Dermis blood vessel endothelial cell (primary cell): ENCODE measurements at regions not wholly inside any gene's neighbourhood (a gene's known extent, or its start where the extent isn't known, plus 50 kb on each side); places are given as distances from the start of the nearest gene placed in this dataset.
"Not testable (repeated sequence)": the region's sequence is repeated elsewhere in the genome, so short reads cannot be mapped to it uniquely, and the experiment has no call there.

Experiments
- DNase-seq: peaks from one replicate; pipeline ENCODE4 v3.0.0; 2010

DNA sequence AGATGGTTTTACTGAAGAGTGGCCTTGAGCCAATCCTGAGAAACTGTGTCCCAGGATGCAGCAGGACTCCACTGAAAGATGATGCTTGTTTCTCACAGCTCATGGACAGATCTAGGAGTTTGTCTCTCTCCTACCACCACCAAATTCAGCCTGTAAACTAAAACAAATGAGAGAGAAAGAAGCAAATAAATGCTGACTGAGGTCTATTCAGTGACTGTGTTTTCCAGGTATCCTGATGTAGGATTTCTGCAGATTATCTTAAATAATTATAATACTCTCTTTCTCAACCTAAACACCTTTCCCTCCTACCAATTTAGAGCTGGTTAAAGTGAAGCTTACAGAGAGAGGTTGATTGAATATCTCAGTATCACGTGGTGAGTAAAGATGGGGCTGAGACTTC is 599.6 kb upstream of the LCORL start:
- DNase-seq: no peak

DNA sequence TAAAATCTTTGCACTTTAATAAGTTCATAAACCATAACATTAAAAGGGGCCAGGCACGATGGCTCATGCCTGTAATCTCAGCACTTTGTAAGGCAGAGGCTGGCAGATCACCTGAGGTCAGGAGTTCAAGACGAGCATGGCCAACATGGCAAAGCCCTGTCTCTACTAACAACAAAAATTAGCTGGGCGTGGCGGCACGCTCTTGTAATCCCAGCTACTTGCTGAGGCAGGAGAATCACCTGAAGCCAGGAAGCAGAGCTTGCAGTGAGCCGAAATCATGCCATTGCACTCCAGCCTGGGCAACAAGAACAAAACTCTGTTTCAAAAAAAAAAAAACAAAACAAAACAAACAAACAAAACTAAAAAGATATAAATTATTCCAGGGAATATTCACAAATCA is 595.2 kb upstream of the LCORL start:
- no peak for DNase-seq

DNA sequence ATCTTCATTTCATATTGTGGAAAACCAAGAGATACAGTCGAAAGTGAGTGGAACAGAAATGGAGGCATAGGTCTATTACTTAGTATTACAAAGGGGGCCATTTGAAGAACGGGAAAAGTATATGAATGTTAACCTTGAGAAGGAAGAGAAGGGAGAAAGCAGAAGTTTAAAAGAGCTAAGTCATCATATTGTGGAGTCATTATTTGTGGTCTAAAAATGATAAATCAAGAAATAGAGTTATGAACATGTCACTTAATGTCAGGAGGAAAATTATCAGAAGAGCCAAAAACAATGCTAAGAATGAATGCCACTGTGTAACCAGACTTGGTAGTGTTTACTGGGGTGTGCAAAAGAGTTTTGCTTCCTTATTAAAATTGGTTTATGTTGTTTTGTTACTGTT is 589.5 kb upstream of the LCORL start:
- DNase-seq: no peak

DNA sequence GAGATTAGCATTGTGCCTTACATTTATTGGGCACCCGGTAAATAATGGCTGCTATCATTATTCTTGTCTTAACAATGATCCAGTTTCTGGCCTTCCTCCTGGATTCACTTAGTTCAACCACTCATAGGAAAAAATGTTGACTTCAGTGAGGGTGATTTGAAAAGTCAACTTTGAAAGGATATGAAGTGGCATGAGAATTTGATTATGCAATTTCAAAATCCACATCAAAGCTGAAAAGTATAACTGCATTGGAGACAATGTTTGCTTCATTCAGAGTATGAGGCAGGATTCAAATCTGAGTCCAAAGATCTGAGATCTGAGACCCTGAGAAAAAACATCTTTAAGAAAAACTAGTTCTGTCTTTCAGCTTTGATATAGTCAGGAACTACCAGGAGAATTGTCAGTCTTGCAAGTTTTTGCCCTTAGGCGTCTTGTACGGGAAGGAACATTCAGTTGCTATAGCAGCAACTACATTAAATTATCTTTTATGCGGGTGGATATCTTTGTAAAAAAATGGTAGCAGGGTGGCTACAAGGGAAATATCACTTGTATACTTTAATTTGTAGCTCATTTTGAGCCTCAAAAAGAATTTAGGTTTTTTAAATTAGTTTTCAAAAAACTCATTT is 587.5 kb upstream of the LCORL start:
- DNase-seq: no peak

DNA sequence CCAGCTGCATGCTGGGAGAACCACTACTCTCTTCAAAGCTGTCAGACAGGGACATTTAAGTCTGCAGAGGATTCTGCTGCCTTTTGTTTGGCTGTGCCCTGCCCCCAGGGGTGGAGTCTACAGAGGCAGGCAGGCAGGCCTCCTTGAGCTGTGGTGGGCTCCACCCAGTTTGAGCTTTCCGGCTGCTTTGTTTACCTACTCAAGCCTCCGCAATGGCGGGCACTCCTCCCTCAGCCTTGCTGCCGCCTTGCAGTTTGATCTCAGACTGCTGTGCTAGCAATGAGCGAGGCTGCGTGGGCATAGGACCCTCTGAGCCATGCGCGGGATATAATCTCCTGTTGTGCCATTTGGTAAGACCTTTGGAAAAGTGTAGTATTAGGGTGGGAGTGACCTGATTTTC is 581.1 kb upstream of the LCORL start:
- not testable (repeated sequence) for DNase-seq

DNA sequence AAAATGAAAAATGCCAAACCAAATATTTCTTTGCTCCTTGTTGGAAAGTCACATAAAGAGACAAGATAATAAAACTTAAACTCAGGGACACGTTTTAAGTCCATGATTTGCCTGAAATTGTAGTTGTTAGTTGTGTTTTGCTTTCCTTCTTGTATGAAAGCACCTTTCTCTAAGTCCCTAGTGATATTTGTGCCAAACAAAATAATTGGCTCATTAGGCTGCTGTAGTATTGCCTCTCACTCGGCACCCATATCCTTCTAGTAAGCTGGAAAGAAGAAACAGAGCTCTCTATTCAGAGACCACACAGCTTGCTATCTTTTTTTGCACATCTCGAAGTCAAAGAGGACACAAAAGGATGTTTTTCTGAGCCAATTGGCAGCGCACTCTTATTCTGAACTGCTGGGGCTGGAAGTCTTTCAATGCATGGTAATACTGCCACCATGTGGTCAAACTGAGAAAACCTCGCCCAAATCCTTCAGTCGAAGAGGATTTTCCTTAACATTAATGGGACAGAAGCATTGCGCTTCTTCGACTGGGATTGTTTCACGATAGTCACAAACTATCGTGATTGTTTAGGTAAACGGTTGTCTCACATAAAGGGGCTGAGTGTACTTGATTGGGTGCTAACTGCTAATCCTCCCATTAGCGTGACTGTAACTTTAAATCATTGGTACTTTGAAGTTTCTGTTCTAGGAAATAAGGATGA is 571.9 kb upstream of the LCORL start:
- DNase-seq: peak; percentile 86

DNA sequence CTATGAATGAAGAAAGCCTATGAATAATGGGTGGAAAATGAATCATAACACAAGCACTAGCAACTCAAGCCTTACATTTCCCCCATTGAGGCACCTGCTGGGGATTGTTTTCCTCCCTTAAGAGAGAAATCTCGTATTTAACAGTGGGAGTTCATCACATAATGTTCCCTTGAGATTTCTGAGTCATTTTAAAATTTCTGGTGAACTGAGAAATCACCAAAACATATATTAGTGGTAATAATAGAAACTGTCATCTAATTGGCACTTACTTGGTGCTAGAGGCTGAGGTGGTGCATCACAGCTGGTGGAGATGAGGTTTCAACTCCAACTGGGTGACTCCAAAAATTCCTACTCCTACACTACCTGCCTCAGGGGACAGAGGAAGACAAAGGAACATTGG is 561.3 kb upstream of the LCORL start:
- no peak for DNase-seq

DNA sequence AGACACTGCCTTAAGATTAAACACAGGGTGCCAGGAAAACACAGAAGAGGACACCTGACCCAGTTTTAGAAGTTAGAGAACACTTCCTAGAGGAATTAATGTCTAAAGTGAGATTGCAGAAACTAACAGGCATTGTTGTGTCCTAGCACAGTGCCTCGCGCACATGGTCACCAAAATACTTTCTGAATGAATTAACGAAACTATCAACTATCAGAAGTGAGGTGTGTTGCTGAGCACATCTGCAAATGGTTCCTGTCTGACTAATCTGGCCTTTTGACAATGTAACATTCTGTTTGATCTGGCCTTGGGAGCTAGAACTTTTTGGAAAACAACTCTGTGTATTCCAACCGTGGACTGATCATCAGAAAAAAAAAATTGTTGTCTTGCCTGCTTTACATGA is 556.8 kb upstream of the LCORL start:
- no peak for DNase-seq

DNA sequence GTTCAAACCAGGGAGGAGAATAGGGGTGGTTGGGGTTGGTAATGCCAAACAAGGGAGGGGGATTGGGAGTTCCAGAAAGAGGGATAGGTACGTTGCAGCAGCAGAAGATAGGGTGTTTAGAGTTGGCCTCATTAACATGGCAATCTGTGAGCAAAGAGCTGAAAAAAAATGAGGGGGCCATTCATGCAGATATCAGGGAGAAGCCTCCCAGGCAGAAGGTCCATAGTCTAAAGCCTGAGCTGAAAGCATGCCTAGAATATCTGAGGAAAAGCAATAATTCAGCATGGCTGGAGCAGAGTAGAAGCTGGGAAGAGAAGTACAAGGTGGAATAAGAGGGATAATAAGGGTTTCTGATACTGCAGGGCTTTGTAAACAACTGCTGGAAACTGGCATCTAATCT is 550.9 kb upstream of the LCORL start:
- no peak for DNase-seq

DNA sequence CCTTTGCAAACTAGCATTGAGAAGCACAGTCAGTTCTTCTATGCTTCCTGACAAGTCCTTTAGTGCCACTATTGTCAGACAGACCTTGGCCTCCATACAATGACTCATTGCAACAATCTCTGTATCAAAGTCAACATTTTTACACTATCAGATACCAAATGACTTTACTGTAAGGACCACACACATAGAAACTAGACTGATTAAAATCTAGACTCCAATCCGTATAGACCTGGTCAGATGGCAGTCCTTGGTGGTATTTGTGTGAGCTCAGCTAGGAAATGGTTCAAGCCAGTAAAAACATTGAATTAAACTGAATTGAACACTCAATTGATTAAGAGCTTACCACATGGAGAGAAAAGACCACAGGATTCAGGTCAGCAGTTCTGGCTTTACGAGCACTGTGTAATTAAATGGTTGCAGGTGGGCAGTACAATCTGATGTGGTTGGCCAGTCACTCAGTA is 549.8 kb upstream of the LCORL start:
- DNase-seq: peak; percentile 9

DNA sequence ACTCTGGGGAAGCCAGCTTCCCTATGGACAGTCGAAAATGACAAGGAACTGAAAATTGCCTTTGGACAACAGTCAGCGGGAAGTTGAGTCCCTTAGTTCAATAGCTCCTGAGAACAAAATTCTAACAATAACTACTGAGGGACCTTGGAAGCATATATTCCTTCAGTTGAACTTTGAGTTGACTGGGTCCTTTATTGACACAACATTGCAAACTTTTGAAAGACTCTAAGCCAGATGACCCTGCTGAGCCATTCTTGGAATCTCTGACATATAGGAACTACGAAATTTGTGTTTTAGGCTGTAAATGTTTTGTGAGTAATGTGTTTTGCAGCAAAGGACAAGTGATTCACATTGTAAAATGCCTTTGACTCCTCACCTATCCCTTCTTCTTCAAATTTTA is 548.8 kb upstream of the LCORL start:
- DNase-seq: no peak

DNA sequence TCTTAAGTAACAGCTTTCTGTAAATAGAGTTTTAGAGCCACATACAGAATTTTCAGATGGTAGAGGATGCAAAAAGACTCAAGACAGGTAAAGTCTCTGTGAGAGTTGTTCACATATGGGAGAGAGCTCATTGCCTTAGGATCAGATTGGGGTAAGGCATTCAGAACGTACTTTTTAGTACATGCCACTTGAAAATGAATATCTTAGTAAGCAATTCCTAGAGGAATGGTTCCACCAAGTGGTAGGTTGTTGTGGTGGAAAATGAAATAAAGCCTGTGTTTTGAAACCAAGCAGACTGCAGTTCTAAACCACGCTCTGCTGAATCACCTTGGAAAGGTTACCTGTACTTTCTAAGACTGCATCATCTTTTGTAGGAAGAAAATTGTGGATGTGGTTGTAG is 547.0 kb upstream of the LCORL start:
- peak; percentile 50 for DNase-seq

DNA sequence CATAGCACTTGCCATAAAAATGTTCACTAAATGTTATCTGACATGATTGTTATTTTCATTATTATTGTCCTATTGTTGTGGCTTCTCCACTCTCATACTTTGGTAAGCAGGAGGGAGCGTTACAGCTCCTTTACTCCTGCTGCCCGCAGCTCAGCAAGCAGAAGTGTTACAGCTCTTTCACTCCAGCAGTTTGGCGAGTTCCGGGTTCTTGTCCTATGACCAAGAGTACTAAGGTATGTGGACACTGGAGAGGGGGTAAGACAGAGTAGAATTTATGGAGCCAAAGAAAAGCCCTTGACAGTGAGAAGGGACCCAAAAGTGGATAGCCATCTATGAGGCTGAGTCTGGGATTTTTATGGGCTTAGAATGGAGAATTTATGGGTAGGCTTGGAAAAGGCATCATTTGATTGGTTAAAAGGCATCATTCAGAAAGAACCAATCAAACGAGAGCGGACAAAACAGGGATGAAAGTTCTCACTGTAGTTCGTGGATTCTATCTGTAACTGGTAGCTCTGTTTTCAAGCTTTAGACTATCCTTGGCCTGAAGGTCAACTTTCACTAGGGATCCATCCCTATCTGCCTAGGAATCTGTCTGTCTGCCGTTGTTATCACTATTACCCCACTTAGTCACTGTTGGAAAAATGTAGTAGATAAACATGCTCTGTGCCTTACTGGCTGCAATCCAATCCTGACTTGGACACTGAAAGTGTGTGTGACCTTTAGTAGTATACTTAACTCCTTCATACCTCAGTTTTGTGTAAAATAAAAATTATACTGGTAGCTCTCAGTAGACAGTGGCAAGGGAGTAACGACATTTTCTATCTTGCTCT is 545.6 kb upstream of the LCORL start:
- peak; percentile 55 for DNase-seq

DNA sequence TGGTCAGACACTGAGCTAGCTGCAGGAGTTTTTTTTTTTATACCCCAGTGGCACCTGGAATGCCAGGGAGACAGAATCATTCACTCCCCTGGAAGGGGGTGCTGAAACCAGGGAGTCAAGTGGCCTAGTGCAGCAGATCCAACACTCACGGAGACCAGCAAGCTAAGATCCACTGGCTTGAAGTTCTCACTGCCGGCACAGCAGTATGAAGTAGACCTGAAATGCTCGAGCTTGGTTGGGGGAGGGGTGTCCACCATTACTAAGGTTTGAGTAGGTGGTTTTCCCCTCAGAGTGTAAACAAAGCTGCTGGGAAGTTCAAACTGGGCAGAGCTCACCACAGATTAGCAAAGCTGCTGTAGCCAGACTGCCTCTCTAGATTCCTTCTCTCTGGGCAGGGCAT is 537.9 kb upstream of the LCORL start:
- no peak for DNase-seq

DNA sequence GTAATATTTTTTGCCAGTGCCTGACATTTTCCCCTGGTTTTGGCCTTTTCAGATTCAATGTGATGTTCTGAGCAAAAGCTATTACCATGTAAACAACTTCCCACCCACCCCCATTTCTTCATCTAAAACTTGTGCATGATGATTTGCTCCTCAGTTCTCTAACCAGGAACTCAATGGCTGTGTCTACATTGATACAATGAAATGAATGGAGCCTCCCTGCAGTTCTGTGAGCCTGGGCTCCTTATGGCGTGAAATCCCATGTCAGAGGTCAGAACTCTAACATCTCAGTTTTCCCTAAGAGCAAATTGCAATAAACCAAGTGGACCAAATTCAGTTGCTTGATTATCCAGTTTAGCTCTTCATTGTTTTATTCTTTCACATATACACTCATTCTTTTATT is 534.8 kb upstream of the LCORL start:
- DNase-seq: no peak

DNA sequence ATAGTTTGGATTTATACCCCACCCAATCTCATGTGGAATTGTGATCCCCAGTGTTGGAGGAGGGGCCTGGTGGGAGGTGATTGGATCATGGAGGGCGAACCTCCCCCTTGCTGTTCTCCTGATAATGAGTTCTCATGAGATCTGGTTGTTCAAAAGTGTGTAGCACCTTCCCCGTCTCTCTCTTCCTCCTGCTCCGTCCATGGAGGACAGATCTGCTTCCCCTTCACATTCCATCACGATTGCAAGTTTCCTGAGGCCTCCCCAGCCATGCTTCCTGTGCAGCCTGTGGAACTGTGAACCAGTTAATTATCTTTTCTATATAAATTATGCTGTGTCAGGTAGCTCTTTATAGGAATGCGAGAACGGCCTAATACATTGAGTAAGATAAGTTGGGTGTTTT is 518.8 kb upstream of the LCORL start:
- peak; percentile 54 for DNase-seq

DNA sequence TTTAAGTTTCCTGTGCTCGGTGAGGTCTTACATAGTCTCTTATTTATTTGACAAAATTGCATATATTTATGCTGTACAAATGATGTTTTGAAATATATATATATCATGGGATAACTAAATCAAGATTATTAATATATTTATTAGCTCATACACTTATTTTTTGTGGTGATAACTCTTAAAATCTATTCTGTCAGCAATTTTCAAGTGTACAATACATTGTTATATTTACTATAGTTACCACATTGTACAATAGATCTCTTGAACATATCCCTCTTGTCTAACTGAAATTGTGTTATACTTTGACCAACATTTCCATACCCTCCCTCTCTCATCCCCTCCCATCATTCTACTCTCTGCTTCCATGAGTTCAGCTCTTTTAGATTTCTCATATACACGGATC is 516.6 kb upstream of the LCORL start:
- no peak for DNase-seq

DNA sequence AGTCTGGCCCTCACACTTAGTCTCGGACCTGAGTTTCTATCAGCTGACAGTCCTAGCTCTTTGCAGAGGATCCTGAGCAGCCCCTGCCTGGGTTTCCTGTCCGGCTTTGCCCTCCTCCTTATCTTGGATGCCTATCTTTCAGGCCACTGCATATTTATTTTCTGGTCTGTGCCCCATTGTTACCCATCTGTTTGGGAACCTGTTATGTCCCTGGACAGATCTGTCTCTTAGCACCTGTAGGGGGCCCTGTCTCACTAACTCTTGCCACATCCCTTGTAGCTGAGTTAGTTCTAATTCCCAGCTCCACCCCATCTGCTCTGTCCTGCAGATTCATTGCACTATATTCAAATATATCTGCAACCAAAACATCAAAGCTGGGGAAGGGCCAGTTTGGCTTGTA is 514.9 kb upstream of the LCORL start:
- peak; percentile 26 for DNase-seq

DNA sequence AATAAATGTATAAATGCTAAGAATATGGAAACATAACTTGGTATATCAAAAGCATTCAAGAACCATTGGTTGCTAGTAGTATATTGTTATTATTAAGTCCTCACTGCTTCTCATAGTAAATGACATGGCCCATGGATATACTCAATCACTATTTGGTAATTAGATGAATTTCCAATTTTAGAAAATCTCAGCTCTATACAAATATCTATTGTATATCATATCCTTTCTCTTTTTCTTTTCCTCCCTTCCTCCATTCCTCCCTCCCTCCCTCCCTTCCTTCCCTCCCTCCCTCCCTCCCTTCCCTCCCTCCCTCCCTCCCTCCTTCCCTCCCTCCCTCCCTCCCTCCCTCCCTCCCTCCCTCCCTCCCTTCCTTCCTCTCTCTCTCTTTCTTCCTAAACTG is 514.4 kb upstream of the LCORL start:
- no peak for DNase-seq

DNA sequence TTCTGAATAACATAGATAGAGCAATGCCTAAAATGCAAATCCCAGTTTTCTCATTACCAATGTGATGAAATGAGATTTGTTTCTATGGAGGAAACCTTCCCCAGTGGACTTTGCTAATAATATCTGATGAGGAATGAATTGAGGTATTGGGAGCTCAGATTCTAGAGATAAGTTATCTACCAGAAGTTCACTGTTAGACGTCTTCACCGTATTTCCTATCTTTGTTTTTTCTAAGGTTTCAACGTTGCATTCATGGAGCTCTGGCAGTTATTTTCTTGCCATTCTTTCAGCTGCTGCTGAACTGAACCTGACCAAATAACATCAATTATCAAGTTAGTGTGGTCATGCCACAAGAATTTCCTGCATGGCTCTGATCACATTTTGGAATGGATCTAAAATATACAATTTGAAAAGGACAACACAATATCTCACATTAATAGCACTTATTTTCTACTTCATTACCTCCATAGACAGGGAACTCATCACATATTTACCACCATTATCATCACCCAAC is 511.8 kb upstream of the LCORL start:
- peak; percentile 64 for DNase-seq

DNA sequence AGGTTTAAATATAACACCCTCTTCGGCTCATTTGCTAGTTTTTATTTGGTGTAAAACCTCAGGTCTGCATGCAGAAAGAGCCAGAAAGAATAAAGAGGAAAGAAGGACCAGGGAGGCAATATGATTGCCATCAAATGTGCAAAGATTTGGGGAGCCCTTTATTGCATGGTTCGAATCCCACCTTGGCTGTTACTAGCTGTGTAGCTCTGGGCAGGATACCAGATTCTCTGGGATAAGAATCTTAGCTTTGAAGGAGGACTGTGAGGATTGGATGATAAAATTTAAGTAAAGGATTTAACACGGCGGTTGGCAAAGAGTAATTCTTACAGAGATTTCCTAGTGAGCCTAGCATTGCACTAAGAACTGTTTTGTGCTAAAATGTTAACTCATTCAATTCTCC is 510.2 kb upstream of the LCORL start:
- no peak for DNase-seq

DNA sequence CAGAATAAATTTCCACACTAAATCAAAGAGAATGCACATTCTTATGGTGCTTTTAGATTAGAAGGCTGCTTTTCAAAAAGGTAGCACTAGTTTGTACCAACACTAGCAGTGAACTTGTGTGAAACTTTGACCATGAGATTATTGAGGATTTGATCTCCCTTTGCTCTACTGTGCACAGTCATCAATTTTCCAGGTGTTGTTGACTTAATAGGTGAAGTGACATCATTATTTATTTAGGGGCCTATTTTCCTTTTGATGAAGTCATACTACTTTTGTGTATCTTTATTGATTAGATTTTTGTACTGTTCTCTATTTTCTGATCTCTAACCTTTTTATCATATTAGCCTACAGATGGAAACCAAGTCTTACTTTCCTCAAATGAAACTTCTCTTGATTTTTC is 507.9 kb upstream of the LCORL start:
- DNase-seq: no peak

DNA sequence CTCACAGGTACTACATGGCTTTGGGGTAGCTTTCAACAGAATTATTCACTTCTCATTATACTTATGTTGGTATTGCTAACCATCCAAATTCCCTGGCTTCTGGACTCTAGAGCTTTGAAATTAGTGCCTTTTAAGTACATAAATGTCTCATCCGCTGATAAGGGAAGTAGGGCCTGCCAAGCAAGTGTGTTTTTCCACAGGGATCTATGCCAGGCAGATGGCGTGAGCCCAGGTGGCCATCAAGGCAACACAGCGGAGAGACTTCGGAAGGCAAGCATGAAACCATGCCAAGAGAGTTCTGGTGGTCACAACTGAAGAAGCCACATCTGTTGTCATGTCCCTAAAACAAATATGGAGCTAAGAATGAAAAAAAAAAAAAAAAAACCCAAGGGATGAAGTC is 503.1 kb upstream of the LCORL start:
- peak; percentile 23 for DNase-seq

DNA sequence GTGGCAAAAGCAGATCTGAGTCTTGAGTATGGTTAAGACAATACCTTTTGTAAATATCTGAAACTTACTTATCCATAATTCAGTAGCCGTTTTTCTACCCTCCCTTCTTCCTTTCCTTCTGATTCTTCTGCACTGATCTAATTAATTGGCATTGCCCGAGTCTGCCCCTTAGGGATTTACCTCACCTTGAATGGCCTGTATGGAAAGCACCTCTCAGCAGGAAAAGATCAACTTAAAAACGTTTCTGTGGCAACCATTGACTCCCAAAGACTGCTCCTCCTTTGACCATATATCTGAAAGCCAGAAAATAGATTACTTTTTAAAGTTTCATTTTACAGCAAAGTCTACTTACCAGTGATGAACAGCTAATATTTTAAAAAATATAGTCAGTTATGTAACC is 496.5 kb upstream of the LCORL start:
- DNase-seq: no peak
